KG1 (cell line): ENCODE measurements at regions not wholly inside any gene's neighbourhood (a gene's known extent, or its start where the extent isn't known, plus 50 kb on each side); places are given as distances from the start of the nearest gene placed in this dataset.
"Not testable (repeated sequence)": the region's sequence is repeated elsewhere in the genome, so short reads cannot be mapped to it uniquely, and the experiment has no call there.

Experiments
- DNase-seq: peaks from one replicate; lab custom pipeline; 2025; lab: John Stamatoyannopoulos, UW

GRCh38 chr5:138647794-138648410 is 72.7 kb upstream of the HSPA9 start:
- no peak for DNase-seq

GRCh38 chr5:138647261-138647788 is 72.1 kb upstream of the HSPA9 start:
- no peak for DNase-seq

GRCh38 chr5:138646671-138647070 is 71.5 kb upstream of the HSPA9 start:
- DNase-seq = no peak

- no peak for DNase-seq
Measured at GRCh38 chr5:138645778-138646575, 70.8 kb upstream of the HSPA9 start.

- no peak for DNase-seq
Measured at GRCh38 chr5:138643040-138643791, 68.0 kb upstream of the HSPA9 start.

GRCh38 chr5:138641547-138642298 is 66.5 kb upstream of the HSPA9 start:
- no peak for DNase-seq

GRCh38 chr5:138640646-138641254 is 65.5 kb upstream of the HSPA9 start:
- DNase-seq = no peak

GRCh38 chr5:138640138-138640537 is 64.9 kb upstream of the HSPA9 start:
- no peak for DNase-seq

- no peak for DNase-seq
Measured at GRCh38 chr5:138639326-138639725, 64.1 kb upstream of the HSPA9 start.

- DNase-seq = no peak
Measured at GRCh38 chr5:138637256-138637655, 62.1 kb upstream of the HSPA9 start.

GRCh38 chr5:138636398-138636944 is 61.3 kb upstream of the HSPA9 start:
- DNase-seq = no peak

GRCh38 chr5:138635708-138636107 is 60.5 kb upstream of the HSPA9 start:
- no peak for DNase-seq

- DNase-seq = no peak
Measured at GRCh38 chr5:138635265-138635664, 60.1 kb upstream of the HSPA9 start.

GRCh38 chr5:138634804-138635203 is 59.6 kb upstream of the HSPA9 start:
- DNase-seq = not testable (repeated sequence)

- no peak for DNase-seq
Measured at GRCh38 chr5:138632900-138633489, 57.8 kb upstream of the HSPA9 start.

- no peak for DNase-seq
Measured at GRCh38 chr5:138631096-138631928, 56.1 kb upstream of the HSPA9 start.

GRCh38 chr5:138629392-138629791 is 54.2 kb upstream of the HSPA9 start:
- DNase-seq = no peak

- DNase-seq = no peak
Measured at GRCh38 chr5:138626333-138626944, 51.2 kb upstream of the HSPA9 start.

- no peak for DNase-seq
Measured at GRCh38 chr5:138625134-138625533, 49.9 kb upstream of the HSPA9 start.
